Activated T-cell treated with anti-CD3 and anti-CD28 coated beads, Interleukin-2, amount 50 U/mL, for 72 hours (primary cell): ENCODE measurements at regions not wholly inside any gene's neighbourhood (a gene's known extent, or its start where the extent isn't known, plus 50 kb on each side); places are given as distances from the start of the nearest gene placed in this dataset.

Experiments
- ATAC-seq, 2 donors: fragments of 150-1000 bp; cut with Tn5 transposase; replicated peaks in 1 of 2; 2 replicates each; pipeline ENCODE4 v1.10.0; 2021; ENCODE audit warnings: moderate library complexity in 2 of 2, mild to moderate bottlenecking in 1 of 2
- DNase-seq, 2 donors: peaks; one replicate each; pipeline ENCODE4 v3.0.0; 2021 to 2022; ENCODE audit warnings: mixed read lengths in 1 of 2
- H3K27ac Mint-ChIP-seq: one replicate; pipeline ENCODE4 v1.8.0; 2022; ENCODE audit warnings: mild to moderate bottlenecking, moderate library complexity, mixed read lengths
- H3K27me3 Mint-ChIP-seq: one replicate; pipeline ENCODE4 v1.8.0; 2022; ENCODE audit warnings: low read depth, mixed read lengths
- H3K36me3 Mint-ChIP-seq, 2 donors: one replicate each; pipeline ENCODE4 v1.8.0; 2022; ENCODE audit warnings: mixed read lengths in 2 of 2, mild to moderate bottlenecking in 1 of 2; ENCODE audit not compliant: insufficient read depth in 2 of 2
- H3K4me1 Mint-ChIP-seq: one replicate; pipeline ENCODE4 v1.8.0; 2022; ENCODE audit warnings: low read depth, mixed read lengths
- H3K4me3 Mint-ChIP-seq, 2 donors: one replicate each; pipeline ENCODE4 v1.8.0; 2022; ENCODE audit warnings: mild to moderate bottlenecking in 2 of 2, mixed read lengths in 2 of 2, moderate library complexity in 2 of 2
- H3K9me3 Mint-ChIP-seq, 2 donors: one replicate each; pipeline ENCODE4 v1.8.0; 2022; ENCODE audit warnings: mixed read lengths in 2 of 2

DNA sequence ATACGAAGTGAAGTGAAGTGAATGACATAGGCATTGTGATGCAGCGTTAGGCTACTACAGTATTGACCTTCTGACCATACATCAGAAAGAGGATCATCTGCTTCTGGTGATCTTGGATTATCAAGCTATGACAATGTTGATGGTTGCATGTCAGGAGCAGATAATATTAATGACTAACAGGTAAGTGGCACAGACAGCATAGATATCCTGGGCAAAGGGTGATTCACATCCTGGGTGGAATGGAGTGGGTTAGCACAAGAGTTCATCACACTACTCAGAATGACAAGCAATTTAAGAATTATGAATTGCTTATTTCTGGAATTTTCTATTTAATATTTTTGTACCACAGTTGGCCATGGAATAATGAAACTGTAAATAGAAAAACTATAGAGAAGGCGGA, 397.9 kb upstream of the ATP2B1 start:
- no peaks in the 10 kb centered on the region for H3K27me3 Mint-ChIP-seq
- no peak overlapping the region for H3K27ac Mint-ChIP-seq
- H3K4me1 Mint-ChIP-seq, result peaks cover 10% of the 10 kb centered on the region
- DNase-seq (no peak), ATAC-seq (no peak)
- H3K4me3 Mint-ChIP-seq, result no peak overlapping the region
- H3K36me3 Mint-ChIP-seq, result no peaks in the 10 kb centered on the region
- H3K9me3 Mint-ChIP-seq, result no peaks in the 10 kb centered on the region

DNA sequence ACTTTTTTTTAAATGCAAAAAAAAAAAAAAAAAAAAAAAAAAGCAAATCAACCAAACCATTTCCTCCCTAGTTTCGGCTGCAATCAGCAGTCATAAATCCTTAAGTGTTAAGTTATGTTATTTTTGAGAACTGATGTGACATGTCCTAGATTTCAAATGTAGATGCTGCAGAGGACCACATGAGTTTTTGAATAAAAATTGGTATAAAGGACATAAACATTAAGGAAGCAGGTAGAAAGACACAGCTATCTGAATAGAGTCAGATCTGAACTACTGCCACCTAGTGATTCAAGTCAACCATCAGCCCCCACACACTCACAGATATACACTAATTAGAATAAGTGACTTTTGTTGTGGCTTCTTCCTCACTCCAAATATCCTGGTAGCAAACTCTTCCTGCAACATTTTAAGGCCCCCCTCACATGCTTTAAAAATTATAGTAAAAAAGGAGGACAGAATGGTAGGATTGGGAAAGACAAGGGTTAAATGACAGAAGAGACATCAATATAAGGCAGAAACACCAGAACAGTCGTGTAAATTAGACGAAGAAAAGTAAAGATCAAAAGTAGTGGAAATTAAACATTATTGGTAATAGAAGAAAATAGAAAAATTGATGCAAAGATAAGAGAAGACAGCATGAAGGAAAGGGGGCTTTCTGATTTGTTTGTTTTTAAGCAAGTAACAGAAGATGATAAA, 394.5 kb upstream of the ATP2B1 start:
- Mint-ChIP-seq H3K4me3 (no peak overlapping the region), H3K4me1 (peaks cover 10% of the 10 kb centered on the region), H3K27ac (no peak overlapping the region), H3K36me3 (no peaks in the 10 kb centered on the region), H3K9me3 (no peaks in the 10 kb centered on the region), H3K27me3 (no peaks in the 10 kb centered on the region)
- ATAC-seq (peak; percentile 74 to 76), DNase-seq (peak; percentile 9 to 10)

DNA sequence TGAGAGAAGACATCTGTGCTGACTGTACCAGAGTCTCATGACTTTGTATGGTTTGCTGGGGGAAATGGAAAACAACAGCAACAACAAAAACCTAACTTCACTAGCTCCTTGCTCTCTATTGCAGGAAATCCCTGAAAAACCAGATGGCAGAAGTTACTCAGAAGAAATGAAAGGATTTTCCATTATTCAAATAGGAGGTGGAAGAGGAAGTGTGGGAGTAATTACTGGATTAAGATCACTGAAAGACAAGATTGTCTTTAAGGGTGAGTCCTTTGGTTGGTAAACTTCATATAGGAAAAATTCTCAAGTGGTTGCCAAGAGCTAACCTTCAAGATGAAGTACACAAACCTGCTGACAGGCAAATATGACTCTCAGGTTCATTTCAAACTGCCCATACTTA, 391.9 kb upstream of the ATP2B1 start:
- Mint-ChIP-seq H3K27me3 (no peaks in the 10 kb centered on the region), H3K4me1 (peaks cover 10% of the 10 kb centered on the region), H3K9me3 (no peaks in the 10 kb centered on the region), H3K27ac (no peak overlapping the region), H3K4me3 (no peak overlapping the region), H3K36me3 (no peaks in the 10 kb centered on the region)
- DNase-seq (no peak), ATAC-seq (no peak)

DNA sequence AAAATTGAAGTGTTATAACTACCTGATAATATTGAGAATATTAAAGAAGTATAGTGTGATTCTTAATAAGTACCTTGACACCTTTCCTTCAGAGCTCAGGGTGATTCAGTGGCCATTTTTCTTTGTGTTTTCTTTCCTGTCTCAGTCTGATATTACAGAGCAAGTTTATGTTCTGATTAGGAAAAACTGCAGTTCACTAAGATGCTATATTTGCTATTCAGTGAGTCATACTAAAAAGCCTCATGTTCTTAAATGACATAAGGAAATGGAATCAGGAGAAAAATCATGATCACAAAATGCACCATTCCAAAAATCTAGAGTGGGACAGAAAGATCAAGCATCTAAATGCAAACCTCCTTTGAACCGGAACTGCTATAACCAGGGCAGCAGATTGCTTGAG, 390.6 kb upstream of the ATP2B1 start:
- no peak for ATAC-seq
- H3K27me3 Mint-ChIP-seq, result no peaks in the 10 kb centered on the region
- H3K9me3 Mint-ChIP-seq, result no peaks in the 10 kb centered on the region
- H3K4me1 Mint-ChIP-seq, result peaks cover 10% of the 10 kb centered on the region
- H3K36me3 Mint-ChIP-seq, result no peaks in the 10 kb centered on the region
- no peak for DNase-seq
- H3K4me3 Mint-ChIP-seq, result no peak overlapping the region
- no peak overlapping the region for H3K27ac Mint-ChIP-seq

DNA sequence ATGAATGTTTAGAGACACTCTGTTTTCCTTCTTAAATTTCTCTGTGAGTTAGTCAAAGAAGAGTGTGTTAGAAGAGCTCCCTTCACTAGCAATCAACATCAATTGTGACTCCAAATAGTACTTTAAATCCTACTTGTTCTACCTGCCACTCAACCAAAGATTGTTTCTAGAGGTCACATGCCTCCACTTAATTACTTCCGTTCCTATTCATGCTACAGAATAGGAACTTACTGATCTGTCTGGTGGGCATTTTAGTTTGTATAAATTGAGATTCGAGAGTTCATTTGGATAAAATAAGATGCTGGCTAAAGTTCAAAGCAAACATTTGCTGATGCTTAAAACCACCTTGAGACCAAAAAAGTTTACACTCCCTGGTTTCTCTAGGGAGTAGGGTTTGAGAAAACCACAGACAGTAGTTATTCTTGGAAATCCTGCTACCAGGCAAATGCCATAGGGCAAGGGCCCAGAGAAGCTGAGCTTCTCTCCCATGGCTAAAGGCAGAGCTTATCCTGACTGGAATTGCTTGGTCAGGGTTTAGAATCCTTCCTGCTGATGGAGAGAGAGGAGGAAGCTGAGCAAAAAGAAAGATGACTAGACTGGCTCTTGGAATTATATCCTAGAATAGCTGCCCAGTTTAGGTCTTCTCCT, 389.6 kb upstream of the ATP2B1 start:
- H3K27me3 Mint-ChIP-seq, result no peaks in the 10 kb centered on the region
- no peak for ATAC-seq
- peaks cover 9% of the 10 kb centered on the region for H3K4me1 Mint-ChIP-seq
- DNase-seq, result no peak
- H3K4me3 Mint-ChIP-seq, result no peak overlapping the region
- H3K9me3 Mint-ChIP-seq, result no peaks in the 10 kb centered on the region
- H3K27ac Mint-ChIP-seq, result no peak overlapping the region
- no peaks in the 10 kb centered on the region for H3K36me3 Mint-ChIP-seq

DNA sequence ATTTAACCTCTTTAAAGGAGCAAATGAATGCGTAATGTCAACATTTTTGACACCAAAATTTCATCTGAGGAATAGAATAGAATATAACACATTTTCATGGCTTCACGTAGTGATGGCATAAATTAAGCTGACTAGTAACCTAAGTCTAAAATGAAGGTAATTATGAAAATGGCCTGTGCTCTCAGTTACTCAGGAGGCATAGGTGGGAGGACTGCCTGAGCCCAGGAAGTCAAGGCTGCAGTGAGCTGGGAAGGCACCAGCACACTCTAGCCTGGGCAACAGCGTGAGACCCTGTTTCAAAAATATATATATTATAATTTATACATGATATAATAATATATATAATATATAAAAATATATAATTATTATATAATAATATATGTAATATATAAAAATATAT, 383.2 kb upstream of the ATP2B1 start:
- ATAC-seq (peak; percentile 42 to 51), DNase-seq (no peak)
- Mint-ChIP-seq H3K4me3 (no peak overlapping the region), H3K9me3 (no peaks in the 10 kb centered on the region), H3K4me1 (peaks cover 12% of the 10 kb centered on the region), H3K36me3 (no peaks in the 10 kb centered on the region), H3K27me3 (no peaks in the 10 kb centered on the region), H3K27ac (peak overlapping the region; percentile 2)

DNA sequence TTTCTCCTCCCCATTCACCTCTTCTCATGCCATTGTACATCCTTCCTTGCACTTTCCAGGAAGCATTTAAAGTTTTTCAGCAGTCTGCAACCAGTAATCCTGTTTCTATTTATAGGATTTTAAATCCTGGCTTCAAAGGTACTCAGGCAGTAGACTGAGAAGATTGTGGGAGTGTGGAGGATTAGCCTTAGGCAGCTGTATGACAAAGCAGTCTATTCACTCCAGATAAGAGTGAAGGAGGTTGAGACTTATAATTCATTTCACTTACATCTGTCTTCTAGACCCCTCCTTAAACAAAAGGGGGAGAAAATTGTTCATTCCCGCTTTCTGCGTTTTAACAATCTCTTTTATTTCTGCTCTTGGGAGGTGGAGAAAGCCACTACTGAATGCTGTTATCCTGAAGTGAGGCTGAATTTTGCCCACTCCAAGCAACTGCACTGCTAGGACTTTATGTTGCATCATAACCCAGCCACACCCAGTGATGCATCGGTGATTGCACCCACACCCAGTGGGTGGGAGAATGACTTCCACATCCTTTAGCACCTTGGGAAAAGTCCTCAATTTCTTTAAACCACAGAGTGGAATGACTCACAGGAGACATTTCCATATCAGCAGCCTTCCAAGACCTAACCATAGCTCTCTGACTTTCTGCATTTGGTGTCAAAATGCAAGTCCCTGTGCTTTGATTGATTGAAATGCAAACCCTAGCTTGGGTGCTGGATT, 382.5 kb upstream of the ATP2B1 start:
- ATAC-seq, result peak; percentile 60 to 61
- DNase-seq, result peak in 1 of 2 donors; percentile 22

DNA sequence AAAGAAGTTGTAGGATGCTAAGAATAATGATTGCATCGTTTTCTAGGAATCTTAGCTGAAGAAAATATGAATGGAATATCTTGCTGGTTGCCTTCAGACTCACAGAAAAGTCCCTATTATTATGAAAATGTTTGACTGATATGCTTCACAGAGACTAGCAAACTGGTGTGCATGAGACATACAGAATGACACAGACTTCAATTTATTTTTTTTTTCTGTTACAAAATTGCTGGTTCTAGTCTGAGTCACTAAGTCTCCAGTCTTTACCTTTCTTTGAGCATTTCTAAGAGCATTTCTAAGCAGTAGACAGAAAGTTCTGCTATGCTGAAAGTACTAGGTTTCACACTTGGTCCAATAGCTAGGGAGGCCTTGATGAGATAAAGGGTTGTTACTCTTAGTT, 377.6 kb upstream of the ATP2B1 start:
- peaks cover 16% of the 10 kb centered on the region for H3K4me1 Mint-ChIP-seq
- no peaks in the 10 kb centered on the region for H3K9me3 Mint-ChIP-seq
- no peak overlapping the region for H3K4me3 Mint-ChIP-seq
- no peak for DNase-seq
- H3K36me3 Mint-ChIP-seq, result no peaks in the 10 kb centered on the region
- no peak overlapping the region for H3K27ac Mint-ChIP-seq
- peak; percentile 79 to 85 for ATAC-seq
- H3K27me3 Mint-ChIP-seq, result no peaks in the 10 kb centered on the region

More for the DNA sequence above, 382.5 kb upstream of the ATP2B1 start:
- no peaks in the 10 kb centered on the region for H3K36me3 Mint-ChIP-seq
- no peaks in the 10 kb centered on the region for H3K27me3 Mint-ChIP-seq
- no peak overlapping the region for H3K4me3 Mint-ChIP-seq
- H3K9me3 Mint-ChIP-seq, result no peaks in the 10 kb centered on the region
- peaks cover 16% of the 10 kb centered on the region for H3K4me1 Mint-ChIP-seq
- H3K27ac Mint-ChIP-seq, result peak overlapping the region; percentile 2

DNA sequence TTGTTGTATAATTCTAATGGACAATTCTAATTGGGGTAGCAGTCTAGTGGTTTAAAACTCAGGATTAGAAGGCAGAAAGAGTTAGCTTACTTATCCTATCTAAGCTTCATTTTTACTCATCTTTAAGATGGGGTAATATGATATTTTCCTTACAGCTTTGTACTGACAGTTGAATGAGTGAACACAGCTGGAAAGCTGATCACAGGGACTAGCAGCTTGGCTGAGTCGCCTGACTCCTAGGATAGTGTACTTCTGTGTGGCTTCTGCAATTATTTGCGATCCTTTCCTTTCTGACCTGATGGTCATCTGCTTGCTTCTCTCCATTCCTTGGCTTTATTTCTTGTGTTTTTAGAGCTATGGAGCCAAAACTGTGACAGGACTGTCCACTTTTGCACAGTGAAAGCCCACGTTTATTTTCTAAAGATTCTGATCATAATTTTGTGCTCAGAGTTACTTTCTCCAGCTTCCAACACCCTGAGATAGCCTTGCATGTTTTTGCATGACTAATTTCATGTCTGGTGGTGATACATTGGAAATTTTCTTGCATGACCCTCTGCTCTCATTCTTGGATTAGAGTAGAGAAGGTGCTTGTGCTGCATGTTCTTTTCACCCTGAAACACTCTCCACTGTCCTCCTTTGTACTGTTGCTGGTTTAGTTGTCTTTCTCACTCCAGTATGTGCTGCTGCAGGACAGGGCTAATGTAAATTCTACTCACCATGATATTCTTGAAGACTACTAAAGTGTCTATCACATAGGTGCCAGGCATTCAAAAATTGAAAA, 377.0 kb upstream of the ATP2B1 start:
- H3K27me3 Mint-ChIP-seq, result no peaks in the 10 kb centered on the region
- ATAC-seq (peak; percentile 55 to 56), DNase-seq (no peak)
- peak overlapping the region; percentile 69 for H3K27ac Mint-ChIP-seq
- no peaks in the 10 kb centered on the region for H3K9me3 Mint-ChIP-seq
- no peaks in the 10 kb centered on the region for H3K36me3 Mint-ChIP-seq
- H3K4me3 Mint-ChIP-seq, result peak overlapping the region in 1 of 2 donors; percentile 31
- H3K4me1 Mint-ChIP-seq, result peaks cover 13% of the 10 kb centered on the region

DNA sequence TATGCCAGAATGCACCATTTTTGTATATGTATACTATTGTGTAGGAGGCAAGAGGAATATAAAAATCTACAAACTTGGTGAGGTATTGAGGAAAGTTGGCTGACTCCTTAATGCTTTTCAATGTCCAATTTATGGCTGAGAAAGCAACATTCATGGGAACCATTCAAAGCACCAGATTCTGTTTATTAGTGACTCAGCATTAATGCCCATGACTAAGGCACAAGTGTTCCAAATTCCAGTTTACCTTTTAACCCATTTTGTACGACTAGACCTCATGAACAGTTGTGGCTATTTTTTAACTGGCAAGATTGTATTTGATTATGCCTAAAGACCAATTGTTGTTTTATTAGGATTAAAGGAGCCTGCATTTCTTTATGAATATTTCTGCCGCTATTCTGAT, 375.4 kb upstream of the ATP2B1 start:
- no peaks in the 10 kb centered on the region for H3K36me3 Mint-ChIP-seq
- no peak overlapping the region for H3K4me3 Mint-ChIP-seq
- no peak for DNase-seq
- no peak for ATAC-seq
- no peaks in the 10 kb centered on the region for H3K27me3 Mint-ChIP-seq
- H3K4me1 Mint-ChIP-seq, result peaks cover 18% of the 10 kb centered on the region
- H3K9me3 Mint-ChIP-seq, result no peaks in the 10 kb centered on the region
- no peak overlapping the region for H3K27ac Mint-ChIP-seq

DNA sequence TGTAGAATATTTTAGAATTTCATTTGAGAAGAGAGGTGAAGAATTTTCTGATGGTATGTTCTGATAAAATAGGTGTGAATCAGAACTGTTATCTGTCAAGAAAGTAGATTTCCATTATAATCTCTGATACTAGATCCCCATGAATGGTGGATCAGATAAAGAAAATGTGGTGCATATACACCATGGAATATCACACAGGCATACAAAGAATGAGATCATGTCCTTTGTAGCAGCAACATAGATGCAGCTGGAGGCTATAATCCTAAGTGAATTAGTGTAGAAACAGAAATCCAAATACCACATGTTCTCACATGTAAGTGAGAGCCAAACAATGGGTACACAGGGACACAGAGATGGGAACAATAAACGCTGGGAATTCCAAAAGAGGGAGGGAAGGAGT, 372.0 kb upstream of the ATP2B1 start:
- H3K9me3 Mint-ChIP-seq, result no peaks in the 10 kb centered on the region
- H3K4me3 Mint-ChIP-seq, result no peak overlapping the region
- no peaks in the 10 kb centered on the region for H3K27me3 Mint-ChIP-seq
- peaks cover 36% of the 10 kb centered on the region for H3K4me1 Mint-ChIP-seq
- no peak for DNase-seq
- H3K27ac Mint-ChIP-seq, result no peak overlapping the region
- ATAC-seq, result no peak
- H3K36me3 Mint-ChIP-seq, result no peaks in the 10 kb centered on the region

DNA sequence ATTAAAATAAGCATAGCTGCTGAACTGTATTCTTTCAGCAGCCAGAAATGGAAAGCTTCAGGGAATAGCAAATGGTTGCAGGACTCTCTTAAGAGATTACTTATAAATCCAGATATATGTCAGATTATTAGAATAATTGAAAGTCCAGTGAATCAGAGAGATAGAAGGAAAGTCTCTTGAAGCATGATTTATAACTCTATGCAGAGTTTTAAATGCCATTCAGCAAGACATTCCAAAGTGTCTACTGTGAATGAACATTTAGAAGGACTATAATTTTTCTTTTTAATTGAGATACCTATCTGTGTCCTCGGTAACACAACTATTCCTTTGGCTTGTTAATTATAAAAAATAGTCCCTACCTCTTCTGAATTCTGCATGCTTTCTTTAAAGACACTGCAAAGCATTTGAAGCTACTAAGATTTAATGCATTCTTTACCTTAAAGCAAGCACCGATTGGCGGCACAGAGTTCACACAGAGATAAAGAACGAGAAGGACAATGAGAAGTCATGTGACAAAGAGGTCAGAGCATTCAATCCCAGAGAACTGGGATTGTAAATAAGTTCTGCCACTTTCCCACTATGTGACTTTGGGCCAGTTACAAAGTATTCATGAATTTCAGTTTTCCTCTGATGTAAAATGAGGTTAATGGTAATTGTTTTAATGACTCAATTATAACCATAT, 371.0 kb upstream of the ATP2B1 start:
- ATAC-seq (no peak), DNase-seq (no peak)
- H3K27me3 Mint-ChIP-seq, result peaks cover 5% of the 10 kb centered on the region
- H3K4me1 Mint-ChIP-seq, result peaks cover 38% of the 10 kb centered on the region
- H3K4me3 Mint-ChIP-seq, result no peak overlapping the region
- no peaks in the 10 kb centered on the region for H3K36me3 Mint-ChIP-seq
- H3K27ac Mint-ChIP-seq, result no peak overlapping the region
- no peaks in the 10 kb centered on the region for H3K9me3 Mint-ChIP-seq
